Activated CD4-positive, CD25-positive, alpha-beta regulatory T cell (primary cell): ENCODE measurements at regions not wholly inside any gene's neighbourhood (a gene's known extent, or its start where the extent isn't known, plus 50 kb on each side); places are given as distances from the start of the nearest gene placed in this dataset.

Experiments used
- DNase-seq, 4 experiments: peaks; one replicate each; lab custom pipeline; 2025; lab: John Stamatoyannopoulos, UW

DNA sequence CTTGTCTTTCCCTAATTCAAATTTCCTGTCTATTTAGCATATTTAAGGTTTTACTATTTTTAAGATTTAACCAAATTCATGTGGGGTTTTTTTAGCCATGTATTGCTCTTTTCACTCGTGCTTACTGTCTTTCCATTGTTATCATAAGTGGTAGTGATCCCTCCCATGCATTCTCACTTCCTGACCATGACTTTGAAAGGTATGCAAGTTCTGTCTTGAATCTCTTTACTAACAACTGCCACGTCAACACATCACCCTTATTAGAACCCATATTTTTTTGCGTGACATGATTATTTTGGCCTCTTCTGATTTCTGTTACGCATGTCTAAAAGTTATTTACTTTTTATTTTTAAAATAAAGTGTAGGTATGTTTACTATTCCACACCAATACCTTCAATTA lies 94.7 kb upstream of the CDH6 start:
- no peak for DNase-seq

GRCh38 chr5:31097851-31098250 lies 95.6 kb upstream of the CDH6 start:
- no peak for DNase-seq

- no peak for DNase-seq
Observed at GRCh38 chr5:31096238-31096865, 97.1 kb upstream of the CDH6 start.

GRCh38 chr5:31095796-31096195 lies 97.7 kb upstream of the CDH6 start:
- DNase-seq = no peak

GRCh38 chr5:31091501-31091900 lies 102.0 kb upstream of the CDH6 start:
- DNase-seq = no peak

- DNase-seq = no peak
Observed at GRCh38 chr5:31090467-31090866, 103.0 kb upstream of the CDH6 start.

DNA sequence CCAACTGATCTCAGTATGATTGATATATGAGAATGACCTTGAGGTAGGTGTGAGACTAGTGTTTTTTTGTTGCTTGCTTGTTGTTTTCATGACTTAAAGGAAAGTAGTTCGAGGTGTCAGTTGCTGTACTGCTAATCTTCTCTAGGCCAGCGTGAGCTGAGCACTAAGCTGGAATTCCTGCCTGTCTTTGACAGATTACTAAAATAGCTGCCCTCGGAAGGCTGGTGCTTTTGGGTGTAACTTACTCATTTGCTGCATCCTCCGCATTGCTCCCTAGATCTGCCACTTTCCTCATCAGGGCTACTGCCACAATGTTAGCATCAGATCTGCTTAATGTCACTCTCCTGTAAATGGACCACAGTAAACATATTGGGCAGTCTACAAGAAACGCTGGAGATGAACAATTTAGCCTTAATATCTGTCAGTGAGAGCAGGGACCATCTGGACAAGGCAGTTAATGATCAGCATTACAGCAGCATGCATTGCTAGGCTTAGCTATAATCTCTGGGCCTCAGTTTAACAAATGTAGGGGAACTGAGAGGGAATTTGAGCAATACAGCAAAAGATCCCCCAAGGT lies 106.6 kb upstream of the CDH6 start:
- DNase-seq = no peak

DNA sequence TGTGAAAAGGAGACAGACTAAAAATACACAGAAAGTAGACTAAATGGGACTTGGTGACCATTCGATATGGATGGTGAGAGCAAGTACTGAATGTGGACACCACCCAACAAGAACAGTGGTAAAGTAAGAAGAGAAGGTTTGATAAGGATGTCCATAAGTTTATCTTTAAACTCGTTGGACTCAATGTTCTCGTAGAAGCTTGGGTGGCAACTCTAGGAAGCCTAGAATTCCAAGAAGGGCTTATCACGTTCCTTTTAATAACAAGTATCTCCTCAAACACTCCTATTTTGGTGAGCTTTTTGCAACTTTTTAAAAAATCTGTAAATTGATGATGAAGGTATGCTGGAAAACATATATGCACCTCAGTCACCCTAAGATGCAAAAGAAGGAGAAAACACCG lies 108.6 kb upstream of the CDH6 start:
- DNase-seq = no peak

- DNase-seq = no peak
Observed at GRCh38 chr5:31083364-31083763, 110.1 kb upstream of the CDH6 start.

DNA sequence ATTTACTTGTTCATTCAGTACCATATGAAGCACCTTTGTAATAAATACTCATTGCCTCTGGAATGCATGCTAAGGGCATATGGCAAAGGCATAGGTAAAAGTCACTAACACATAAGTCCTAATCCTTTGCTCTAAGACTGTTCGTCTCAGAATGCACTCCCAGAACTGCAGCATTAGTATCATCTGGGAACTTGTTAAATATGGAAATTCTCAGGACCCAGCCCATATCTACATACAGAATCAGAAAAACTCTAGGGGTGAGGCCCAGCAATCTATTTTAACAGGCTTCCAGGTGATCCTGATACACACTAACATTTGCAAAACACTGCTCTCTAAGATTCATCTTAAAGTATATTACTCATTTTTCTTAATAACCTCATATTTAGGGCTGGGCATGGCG lies 113.8 kb upstream of the CDH6 start:
- no peak for DNase-seq

- DNase-seq = no peak
Observed at GRCh38 chr5:31078956-31079355, 114.5 kb upstream of the CDH6 start.

DNA sequence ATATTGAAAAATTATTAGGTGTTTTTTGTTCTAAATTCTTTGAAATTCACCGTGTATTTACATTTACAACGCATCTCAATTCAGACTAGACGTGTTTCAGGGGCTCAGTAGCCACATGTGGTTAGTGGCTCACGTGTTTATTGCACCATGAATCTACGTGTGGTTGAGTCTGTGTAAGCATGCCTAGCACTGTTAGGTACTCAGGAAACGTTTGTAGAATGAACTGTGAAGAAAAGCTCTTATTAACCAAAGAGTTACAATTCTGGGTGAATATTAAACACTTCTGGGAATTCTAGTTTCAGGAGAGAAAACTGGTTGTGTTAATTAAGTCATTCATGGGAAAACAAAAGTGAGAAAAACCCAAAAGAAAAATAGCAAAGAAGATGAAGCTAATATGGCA lies 117.5 kb upstream of the CDH6 start:
- no peak for DNase-seq

DNA sequence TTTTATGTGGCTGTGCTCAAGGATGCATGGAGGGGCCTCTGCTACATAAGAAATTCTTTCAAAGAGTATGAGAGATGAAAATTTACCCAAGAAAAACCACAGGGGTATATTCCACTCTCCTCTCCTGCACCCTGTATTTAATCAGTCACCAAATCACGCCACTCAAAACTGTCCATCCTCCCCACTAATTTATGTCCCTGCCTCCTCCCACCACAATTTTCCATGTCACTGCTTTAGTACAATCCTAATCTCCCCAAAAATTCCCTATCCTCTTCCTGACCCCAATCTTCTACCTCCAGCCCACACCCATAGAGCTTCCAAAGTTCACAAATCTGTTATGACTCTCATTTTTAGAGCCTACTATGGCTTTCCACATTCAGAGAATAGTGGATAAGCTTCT lies 125.2 kb upstream of the CDH6 start:
- no peak for DNase-seq

DNA sequence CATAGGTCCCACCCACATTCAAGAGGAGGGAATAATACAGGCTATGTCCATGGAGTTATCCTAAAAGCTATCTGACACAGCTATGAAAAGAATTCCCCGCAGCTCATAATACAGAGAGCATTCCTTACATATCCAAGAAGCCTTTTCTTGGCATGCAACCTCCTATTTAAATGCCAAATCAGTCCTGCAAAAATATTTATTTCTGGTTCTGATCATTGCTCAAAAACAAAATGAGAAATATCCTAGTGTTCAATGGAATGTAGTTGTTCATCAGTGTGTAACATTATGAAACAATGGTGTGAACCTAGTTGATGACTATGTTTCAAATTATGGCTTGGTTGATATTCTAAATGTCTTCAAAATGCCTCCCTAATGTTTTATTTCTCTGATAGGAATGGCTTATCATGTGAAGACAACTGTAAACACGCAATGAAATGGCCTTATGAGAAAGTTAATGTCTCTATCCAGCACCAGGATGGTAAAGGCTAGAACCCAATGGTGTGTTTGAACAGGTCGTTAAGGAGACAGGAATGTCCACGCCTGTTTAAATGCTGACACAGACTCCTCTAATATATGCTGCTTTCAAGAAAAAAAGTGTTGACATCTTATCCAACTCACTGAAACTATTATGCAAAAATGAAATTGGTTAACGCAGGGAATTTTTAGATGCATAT lies 126.7 kb upstream of the CDH6 start:
- no peak for DNase-seq

GRCh38 chr5:31064215-31064614 lies 129.3 kb upstream of the CDH6 start:
- no peak for DNase-seq

DNA sequence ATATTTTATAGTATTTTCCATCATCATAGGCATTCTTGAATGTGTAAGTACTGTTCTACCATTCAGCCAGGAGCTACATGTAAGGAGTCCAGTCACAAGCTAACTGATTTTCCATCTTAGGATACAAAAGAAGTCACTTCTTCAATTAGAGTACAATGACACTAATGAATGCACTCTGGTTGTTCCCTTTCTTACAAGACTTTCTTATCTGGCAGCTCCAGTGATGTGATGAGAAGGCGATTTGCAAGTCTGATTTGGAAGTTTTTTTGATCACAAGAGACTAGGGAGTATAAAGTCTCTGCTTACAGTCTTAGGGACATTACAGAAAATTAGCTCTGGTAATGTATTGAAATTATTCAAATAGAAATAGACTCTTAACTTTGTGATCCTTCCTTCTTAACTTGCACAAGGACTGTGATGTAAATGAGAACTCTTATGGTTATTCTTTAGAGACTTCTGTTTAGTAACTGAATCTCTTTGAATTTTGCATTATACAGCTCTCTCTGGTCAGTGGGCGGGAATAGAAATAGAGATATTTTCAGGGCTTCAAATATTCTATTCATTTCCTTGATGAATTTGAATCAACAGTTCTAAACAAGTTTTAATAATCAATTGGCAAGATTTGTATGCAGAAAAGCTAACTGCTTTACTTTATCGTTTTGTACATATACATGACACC lies 130.4 kb upstream of the CDH6 start:
- DNase-seq = no peak

- no peak for DNase-seq
Observed at GRCh38 chr5:31059889-31060288, 133.6 kb upstream of the CDH6 start.

- DNase-seq = no peak
Observed at GRCh38 chr5:31054453-31054852, 139.0 kb upstream of the CDH6 start.

DNA sequence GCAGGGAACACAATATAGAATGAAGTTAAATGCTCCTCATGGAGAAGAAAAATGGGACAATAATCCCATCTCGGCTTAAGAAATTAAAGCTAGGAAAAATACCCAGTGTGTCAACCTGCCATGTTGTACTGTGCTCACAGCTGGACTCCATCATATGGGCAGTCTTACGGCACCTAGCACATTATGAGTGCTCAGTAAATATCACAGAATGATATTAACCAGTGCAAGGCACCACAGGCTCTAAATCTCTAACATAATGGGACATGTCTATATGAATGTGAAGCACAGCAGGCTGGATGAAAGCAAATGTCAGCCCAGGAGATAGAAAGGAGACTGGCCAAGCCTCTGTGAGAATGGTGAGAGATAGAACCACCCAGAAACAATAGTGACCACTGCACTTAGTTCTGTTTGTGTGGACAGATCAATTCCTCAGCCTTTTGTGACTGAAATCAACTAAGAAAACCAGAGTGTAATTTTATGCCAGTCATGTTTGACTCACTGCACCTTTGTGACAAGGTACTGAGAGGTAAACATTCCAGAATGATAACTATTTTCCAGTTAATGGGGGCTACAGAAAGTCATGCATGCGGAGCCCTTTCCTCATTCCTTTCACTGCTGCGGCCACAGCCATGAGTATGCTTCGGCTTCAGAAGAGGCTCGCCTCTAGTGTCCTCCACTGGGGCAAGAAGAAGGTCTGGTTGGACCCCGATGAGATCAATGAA lies 140.4 kb upstream of the CDH6 start:
- no peak for DNase-seq

DNA sequence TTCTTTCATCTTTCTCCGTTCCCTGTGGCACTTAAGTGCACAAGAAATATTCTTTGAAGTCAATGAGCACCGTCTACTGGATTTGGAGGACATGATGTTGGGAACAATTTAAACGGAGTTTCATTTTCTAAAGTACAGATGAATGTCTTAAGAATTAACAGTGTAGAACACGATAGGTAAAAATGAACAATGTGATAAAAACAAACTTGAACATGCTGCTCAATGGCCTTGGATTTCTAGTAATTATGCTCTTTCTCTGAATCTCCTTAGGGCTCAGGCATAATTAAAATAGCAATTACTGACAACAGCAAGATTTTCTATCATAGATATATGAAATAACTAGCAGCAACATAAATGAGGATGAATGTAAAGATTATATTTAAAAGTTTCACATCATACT lies 142.2 kb upstream of the CDH6 start:
- DNase-seq = no peak

GRCh38 chr5:31049936-31050704 lies 143.4 kb upstream of the CDH6 start:
- DNase-seq = no peak

GRCh38 chr5:31049461-31049860 lies 144.0 kb upstream of the CDH6 start:
- DNase-seq = no peak
